D721Med (cell line): ENCODE measurements at regions not wholly inside any gene's neighbourhood (a gene's known extent, or its start where the extent isn't known, plus 50 kb on each side); places are given as distances from the start of the nearest gene placed in this dataset.

Source experiments
- DNase-seq: peaks from one replicate; pipeline ENCODE4 v3.0.0; 2011; ENCODE audit warnings: low spot score; ENCODE audit not compliant: insufficient read length
- FAIRE-seq: peaks from 2 replicates; lab custom pipeline; 2011; peaks lifted over from hg19 to GRCh38; lab: Jason Lieb, UNC
- CTCF ChIP-seq: IDR thresholded peaks from 2 replicates; pipeline ENCODE4 v1.5.1; 2012; ENCODE audit warnings: mild to moderate bottlenecking, control low read depth; ENCODE audit not compliant: insufficient read depth; ENCODE audit errors: missing control alignments

- no peak for TF ChIP-seq CTCF
These were observed 1342.4 kb upstream of the TENM3 start for GRCh38 chr4:180900781-180901180.

GRCh38 chr4:180909279-180909678 is 1333.9 kb upstream of the TENM3 start:
- TF ChIP-seq CTCF = no peak
- DNase-seq = no peak
- FAIRE-seq = no peak

More at GRCh38 chr4:180900781-180901180, 1342.4 kb upstream of the TENM3 start:
- DNase-seq (no peak), FAIRE-seq (no peak)

- DNase-seq (no peak), FAIRE-seq (no peak)
- TF ChIP-seq CTCF = no peak
These were observed 1329.5 kb upstream of the TENM3 start for GRCh38 chr4:180913750-180914149.

- DNase-seq = no peak
- FAIRE-seq = no peak
- no peak for TF ChIP-seq CTCF
These were observed 1319.7 kb upstream of the TENM3 start for GRCh38 chr4:180923486-180923885.

- DNase-seq = no peak
- no peak for TF ChIP-seq CTCF
- no peak for FAIRE-seq
These were observed 1317.4 kb upstream of the TENM3 start for GRCh38 chr4:180925805-180926204.

- TF ChIP-seq CTCF = no peak
- DNase-seq (no peak), FAIRE-seq (no peak)
These were observed 1316.9 kb upstream of the TENM3 start for GRCh38 chr4:180926277-180926676.

GRCh38 chr4:180932370-180933001 is 1310.7 kb upstream of the TENM3 start:
- no peak for TF ChIP-seq CTCF
- no peak for FAIRE-seq
- DNase-seq = no peak
